Heart right ventricle (tissue), 16 donors: ENCODE measurements at regions not wholly inside any gene's neighbourhood (a gene's known extent, or its start where the extent isn't known, plus 50 kb on each side); places are given as distances from the start of the nearest gene placed in this dataset.

Experiments
- ATAC-seq, 8 donors: fragments of 200-7000 bp; cut with Tn5 transposase; one replicate each; pipeline ENCODE4 v1.9.1; 2020; ENCODE audit warnings: mild to moderate bottlenecking in 8 of 8, moderate library complexity in 8 of 8, moderate number of reproducible peaks in 1 of 8
- DNase-seq, 2 donors: peaks; one replicate each; pipeline ENCODE4 v3.0.0-alpha.2; 2020
- H3K27ac ChIP-seq, 10 donors: fragments of 200-600 bp; sonication (generic) in 2 of 10; one replicate each; pipeline versions ENCODE4 v1.5.0 to v1.8.0; 2020 to 2022; ENCODE audit warnings: mild to moderate bottlenecking in 3 of 10
- H3K27me3 ChIP-seq, 7 donors: fragments of 200-600 bp; one replicate each; pipeline ENCODE4 v1.8.0; 2021 to 2022; ENCODE audit warnings: mild to moderate bottlenecking in 2 of 7
- H3K36me3 ChIP-seq, 9 donors: fragments of 200-600 bp; sonication (generic) in 1 of 9; one replicate each; pipeline versions ENCODE4 v1.5.0 to v1.8.0; 2020 to 2022; ENCODE audit warnings: mild to moderate bottlenecking in 2 of 9
- H3K4me1 ChIP-seq, 9 donors: fragments of 200-600 bp; sonication (generic) in 1 of 9; one replicate each; pipeline versions ENCODE4 v1.5.0 to v1.8.0; 2020 to 2022; ENCODE audit warnings: mild to moderate bottlenecking in 4 of 9
- H3K4me3 ChIP-seq, 10 donors: fragments of 200-600 bp; sonication (generic) in 2 of 10; one replicate each; pipeline versions ENCODE4 v1.5.0 to v1.8.0; 2020 to 2022; ENCODE audit warnings: mild to moderate bottlenecking in 7 of 10, moderate library complexity in 2 of 10
- H3K9me3 ChIP-seq, 11 donors: fragments of 200-600 bp in 10 of 11; sonication (generic) in 2 of 11; one replicate each; pipeline versions ENCODE4 v1.5.0 to v1.8.0; 2013 to 2022; ENCODE audit warnings: mild to moderate bottlenecking in 2 of 11, control low read depth in 1 of 11, moderate library complexity in 1 of 11
- WGBS, 2 donors: extraction: QIAGEN DNeasy Blood & Tissue Kit; methylation state at CpG; one replicate each; pipeline ENCODE4 v1.1.7; 2013; ENCODE audit warnings: inconsistent platforms in 1 of 2; 5-methylcytosine and 5-hydroxymethylcytosine counted together
- intact Hi-C, 10 donors: fragments of 100-400 bp; cut with DNase I; formaldehyde crosslinking; loops; one replicate each; pipeline versions ENCODE4 v1.11.1 to v1.14.2; 2022
- TF ChIP-seq, protein P1 (sequence below), 9 donors: fragments of 200-600 bp; sonication (generic) in 2 of 9; IDR thresholded peaks; one replicate each; pipeline versions ENCODE4 v1.5.0 to v1.8.0; 2021 to 2022; ENCODE audit warnings: antibody characterized with exemption in 9 of 9, mild to moderate bottlenecking in 5 of 9, moderate library complexity in 1 of 9
- donor health status: Arrhythmogenic right ventricular cardiomyopathy.
- donor health status: ischemic (EF 13 %, LVEDD 7.1; RV severe dilation, severe dysfunction).
- donor health status: healthy with polysubstance abuse.
- donor health status: DM: no; HTN: yes; CAD: no.
- donor health status: DM: no; HTN: no; CAD: no.
- donor health status: ischemic (EF 25% LVEDD 6.9; RV normal size, moderate dysfunction).
- donor health status: ischemic (EF 25% LVEDD 5.7; RV mildly dilated, moderate dysfunction).
- donor health status: healthy.
- donor health status: DM: yes; HTN: yes; CAD: no.
- donor health status: Ischemic cardiomyopathy.
- donor health status: ischemic (EF 35%, LVEDD 5.7; RV mildly dilated, moderate dysfunction).
- donor health status: nonischemic (EF 11% LVEDD 7.7; RV severe dilation, severe dysfunction).
- donor health status: DM: yes; HTN: yes; CAD: no.
- donor health status: PGD.
- donor health status: ischemic (EF 29% LVEDD 5.4; RV normal size, mild dysfunction).
- donor health status: nonischemic (EF 23%, LVEDD 6.1; RV moderate dilation, normal function).

DNA sequence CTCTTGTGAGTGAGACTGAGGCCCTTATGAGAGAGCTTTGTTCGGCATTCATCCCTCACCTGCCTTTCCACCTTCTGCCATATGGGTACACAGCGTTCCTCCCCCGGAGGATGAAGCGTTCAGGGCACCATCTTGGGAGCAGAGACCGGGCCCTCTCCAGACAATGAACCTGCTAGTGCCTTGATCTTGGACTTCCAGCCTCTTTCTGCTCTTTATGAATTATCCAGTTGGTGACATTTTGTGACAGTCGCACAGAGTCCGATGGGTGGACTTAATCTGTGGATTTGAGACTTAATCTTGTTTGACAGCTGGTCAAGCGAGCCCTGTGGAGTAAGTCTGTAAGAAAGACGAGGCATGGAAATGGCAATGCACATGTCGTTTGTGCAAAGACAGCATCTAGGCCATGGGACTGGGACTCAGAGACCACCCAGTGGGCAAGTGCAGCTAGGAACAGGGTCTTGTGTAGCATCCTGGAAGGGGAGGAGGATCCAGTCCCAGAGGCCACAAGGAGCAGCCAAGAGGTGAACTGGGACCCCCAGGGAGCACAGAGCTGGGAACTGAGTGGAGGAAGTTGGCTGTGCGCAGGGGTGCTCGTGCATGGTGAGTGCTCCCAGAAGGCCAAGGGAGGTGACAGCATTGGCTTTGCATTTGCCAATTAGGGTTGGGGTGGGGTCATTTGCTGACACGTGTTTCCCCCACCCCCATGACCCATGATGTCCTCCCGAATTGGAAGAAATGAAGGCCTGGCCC, 69.5 kb upstream of the HDAC4 start:
- H3K27me3 ChIP-seq: peaks cover 0 to 3% (median 0%) of the 10 kb centered on the region in 7 donors
- TF ChIP-seq, protein P1, sequence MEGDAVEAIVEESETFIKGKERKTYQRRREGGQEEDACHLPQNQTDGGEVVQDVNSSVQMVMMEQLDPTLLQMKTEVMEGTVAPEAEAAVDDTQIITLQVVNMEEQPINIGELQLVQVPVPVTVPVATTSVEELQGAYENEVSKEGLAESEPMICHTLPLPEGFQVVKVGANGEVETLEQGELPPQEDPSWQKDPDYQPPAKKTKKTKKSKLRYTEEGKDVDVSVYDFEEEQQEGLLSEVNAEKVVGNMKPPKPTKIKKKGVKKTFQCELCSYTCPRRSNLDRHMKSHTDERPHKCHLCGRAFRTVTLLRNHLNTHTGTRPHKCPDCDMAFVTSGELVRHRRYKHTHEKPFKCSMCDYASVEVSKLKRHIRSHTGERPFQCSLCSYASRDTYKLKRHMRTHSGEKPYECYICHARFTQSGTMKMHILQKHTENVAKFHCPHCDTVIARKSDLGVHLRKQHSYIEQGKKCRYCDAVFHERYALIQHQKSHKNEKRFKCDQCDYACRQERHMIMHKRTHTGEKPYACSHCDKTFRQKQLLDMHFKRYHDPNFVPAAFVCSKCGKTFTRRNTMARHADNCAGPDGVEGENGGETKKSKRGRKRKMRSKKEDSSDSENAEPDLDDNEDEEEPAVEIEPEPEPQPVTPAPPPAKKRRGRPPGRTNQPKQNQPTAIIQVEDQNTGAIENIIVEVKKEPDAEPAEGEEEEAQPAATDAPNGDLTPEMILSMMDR (IDR thresholded peaks at IDR 0.05): no peak
- ATAC-seq (no peak), DNase-seq (no peak)
- H3K27ac ChIP-seq: no peak overlapping the region
- H3K9me3 ChIP-seq: no peaks in the 10 kb centered on the region
- WGBS, 2 donors: 88% methylated on average over 14 of the region's 14 CpGs
- H3K4me3 ChIP-seq: no peak overlapping the region
- intact Hi-C loops: no loop called here
- no peaks in the 10 kb centered on the region for H3K36me3 ChIP-seq
- H3K4me1 ChIP-seq: peaks cover 0 to 8% (median 0%) of the 10 kb centered on the region in 9 donors

DNA sequence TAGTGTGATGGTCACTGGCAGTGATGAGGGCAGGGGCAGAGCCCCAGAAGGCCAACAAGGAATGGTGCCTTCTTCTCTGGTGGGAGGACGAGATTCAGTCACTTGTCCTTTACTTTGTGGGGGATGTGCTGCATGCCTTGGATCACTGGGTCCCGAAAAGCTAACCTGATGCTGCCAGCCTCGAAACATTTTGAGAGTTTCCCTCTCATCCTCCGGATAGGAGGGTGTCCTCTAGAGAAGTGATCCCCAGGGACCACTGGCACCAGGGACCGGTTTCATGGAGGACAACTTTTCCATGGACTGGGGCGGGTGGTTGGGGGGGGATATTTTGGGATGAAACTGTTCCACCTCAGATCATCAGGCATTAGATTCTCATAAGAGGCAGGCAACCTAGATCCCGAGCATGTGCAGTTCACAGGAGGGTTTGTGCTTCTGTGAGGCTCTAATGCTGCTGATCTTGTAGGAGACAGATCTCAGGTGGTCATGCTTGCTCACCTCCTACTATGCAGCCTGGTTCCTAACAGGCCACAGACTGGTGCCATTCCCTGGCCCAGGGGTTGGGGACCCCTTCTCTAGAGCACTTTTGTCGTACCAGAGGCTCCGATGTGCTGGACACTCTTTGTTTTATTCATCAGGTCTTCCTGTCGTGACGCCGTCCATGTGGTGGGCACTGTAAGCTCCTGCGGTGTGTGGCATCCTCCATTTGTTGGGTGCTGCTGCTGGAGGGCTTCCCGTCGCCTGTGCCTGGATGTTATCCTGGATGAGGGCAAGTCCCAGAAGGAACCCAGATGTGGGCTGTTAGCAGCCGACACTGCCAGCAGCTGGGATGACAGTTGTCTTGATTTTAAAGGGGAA, 68.5 kb upstream of the HDAC4 start:
- ATAC-seq (no peak), DNase-seq (no peak)
- Histone ChIP-seq H3K27ac (no peak overlapping the region), H3K4me3 (no peak overlapping the region), H3K36me3 (no peaks in the 10 kb centered on the region), H3K9me3 (no peaks in the 10 kb centered on the region), H3K4me1 (peaks cover 0 to 18% (median 0%) of the 10 kb centered on the region in 9 donors), H3K27me3 (peaks cover 0 to 5% (median 0%) of the 10 kb centered on the region in 7 donors)
- intact Hi-C loops: no loop called here
- WGBS, 2 donors: 85 to 89% methylated on average over 16 of the region's 16 CpGs
- TF ChIP-seq, protein P1 (IDR thresholded peaks at IDR 0.05): no peak

DNA sequence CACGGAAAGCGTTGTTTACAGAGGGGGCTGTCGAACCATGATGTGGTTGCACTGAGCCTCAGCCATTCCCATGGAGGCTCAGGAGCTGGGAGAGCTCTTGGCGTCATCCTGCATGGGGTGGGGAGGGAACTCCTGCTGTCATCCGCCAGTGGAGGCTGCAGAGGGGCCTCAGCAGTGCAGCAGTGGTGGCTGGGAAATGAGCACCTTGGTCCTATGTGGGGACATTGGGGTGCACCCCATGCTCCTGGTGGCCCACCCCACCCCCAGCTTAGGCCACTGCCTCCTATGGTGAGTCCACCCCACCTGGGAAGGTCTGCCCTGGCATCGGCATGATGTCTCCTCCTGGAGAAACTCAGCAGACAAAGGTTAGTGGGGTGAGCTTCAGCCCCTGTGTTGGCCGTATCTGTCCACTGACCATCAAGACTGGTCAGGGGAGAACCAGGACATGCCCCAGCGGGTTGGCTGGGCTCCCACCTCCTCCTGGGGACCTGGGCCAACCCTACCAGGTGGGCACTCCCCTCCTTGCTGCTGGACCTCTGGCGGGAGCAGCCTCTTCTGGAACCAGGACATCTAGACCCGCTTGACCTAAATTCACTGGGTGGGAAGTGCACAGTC, 67.8 kb upstream of the HDAC4 start:
- Histone ChIP-seq H3K9me3 (no peaks in the 10 kb centered on the region), H3K4me1 (peaks cover 0 to 25% (median 6%) of the 10 kb centered on the region in 9 donors), H3K4me3 (no peak overlapping the region), H3K27ac (no peak overlapping the region), H3K27me3 (peaks cover 0 to 9% (median 0%) of the 10 kb centered on the region in 7 donors), H3K36me3 (no peaks in the 10 kb centered on the region)
- ATAC-seq (no peak), DNase-seq (no peak)
- WGBS, 2 donors: 88 to 89% methylated on average over 10 of the region's 10 CpGs
- intact Hi-C loops: no loop called here
- TF ChIP-seq, protein P1 (IDR thresholded peaks at IDR 0.05): no peak

DNA sequence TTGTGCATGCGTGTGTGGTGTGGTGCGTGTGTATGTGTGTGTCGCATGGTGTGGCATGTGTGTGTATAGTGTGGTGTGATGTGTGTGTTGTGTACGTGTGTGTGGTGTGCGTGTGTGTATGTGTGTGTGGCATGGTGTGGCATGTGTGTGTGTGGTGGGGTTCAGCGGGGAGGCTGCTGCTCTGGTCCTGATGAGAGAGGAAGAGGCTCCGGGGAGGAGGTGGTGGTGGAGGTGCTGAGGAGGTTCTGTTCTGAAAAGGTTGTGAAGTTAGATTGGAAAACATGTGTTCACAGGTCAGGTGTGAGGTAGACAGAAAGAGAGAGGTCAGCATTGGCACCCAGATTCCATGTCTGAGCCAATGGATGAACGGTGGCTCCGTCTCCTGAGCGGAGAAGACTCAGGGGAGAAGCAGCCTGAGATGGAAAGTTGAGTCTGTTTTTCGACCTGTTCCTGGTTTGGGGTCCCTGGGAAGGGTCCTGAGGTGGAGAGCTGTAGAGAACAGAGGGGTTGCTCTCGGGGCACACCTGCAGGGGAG, 67.2 kb upstream of the HDAC4 start:
- peaks cover 0 to 29% (median 7%) of the 10 kb centered on the region in 9 donors for H3K4me1 ChIP-seq
- DNase-seq (no peak), ATAC-seq (no peak)
- intact Hi-C loops: no loop called here
- no peaks in the 10 kb centered on the region for H3K9me3 ChIP-seq
- peaks cover 0 to 9% (median 0%) of the 10 kb centered on the region in 7 donors for H3K27me3 ChIP-seq
- WGBS, 2 donors: 94% methylated on average over 12 of the region's 12 CpGs
- no peaks in the 10 kb centered on the region for H3K36me3 ChIP-seq
- no peak overlapping the region for H3K4me3 ChIP-seq
- TF ChIP-seq, protein P1 (IDR thresholded peaks at IDR 0.05): no peak
- no peak overlapping the region for H3K27ac ChIP-seq
